CD14-positive monocyte (primary cell): ENCODE measurements at regions not wholly inside any gene's neighbourhood (a gene's known extent, or its start where the extent isn't known, plus 50 kb on each side); places are given as distances from the start of the nearest gene placed in this dataset.

Source experiments
- DNase-seq, 3 donors: peaks; one replicate each; pipeline ENCODE4 v3.0.0-alpha.2; 2011 to 2022
- H2AFZ ChIP-seq: 2 replicates; pipeline ENCODE4 v1.6.0; 2012; ENCODE audit warnings: mild to moderate bottlenecking, low read depth, low read length, inconsistent platforms; ENCODE audit not compliant: insufficient read depth, poor library complexity, severe bottlenecking
- H3K27ac ChIP-seq, 2 donors: 1 replicate in 1 of 2; 2 replicates in 1 of 2; pipeline ENCODE4 v1.5.1; 2012 to 2013; ENCODE audit warnings: low read length in 2 of 2, control low read depth in 1 of 2, inconsistent platforms in 1 of 2, low read depth in 1 of 2, mild to moderate bottlenecking in 1 of 2
- H3K27me3 ChIP-seq, 2 donors: one replicate each; pipeline versions ENCODE4 v1.6.0 to v1.6.1; 2011 to 2013; ENCODE audit warnings: low read length in 2 of 2; ENCODE audit not compliant: control insufficient read depth in 2 of 2, insufficient read depth in 2 of 2
- H3K36me3 ChIP-seq, 2 donors: replicated peaks in 1 of 2; 1 replicate in 1 of 2; 2 replicates in 1 of 2; pipeline versions ENCODE4 v1.5.1 to v1.6.1; 2012 to 2013; ENCODE audit warnings: low read length in 2 of 2, control low read depth in 1 of 2, inconsistent platforms in 1 of 2, mild to moderate bottlenecking in 1 of 2; ENCODE audit not compliant: insufficient read depth in 2 of 2, control insufficient read depth in 1 of 2
- H3K4me1 ChIP-seq, 2 donors: 1 replicate in 1 of 2; 2 replicates in 1 of 2; pipeline versions ENCODE4 v1.5.1 to v1.6.1; 2012 to 2013; ENCODE audit warnings: low read length in 2 of 2, control low read depth in 1 of 2, inconsistent platforms in 1 of 2, mild to moderate bottlenecking in 1 of 2, moderate library complexity in 1 of 2; ENCODE audit not compliant: insufficient read depth in 2 of 2, control insufficient read depth in 1 of 2
- H3K4me2 ChIP-seq: replicated peaks from 2 replicates; pipeline ENCODE3; 2012; ENCODE audit warnings: low read length, moderate library complexity, mild to moderate bottlenecking; ENCODE audit not compliant: poor library complexity, severe bottlenecking; ENCODE audit errors: extremely low read depth
- H3K4me3 ChIP-seq, 3 experiments: fragments of 200-600 bp in 1 of 3; sonication (generic) in 1 of 3; replicated peaks in 1 of 3; 1 replicate in 2 of 3; 2 replicates in 1 of 3; pipeline ENCODE4 v1.5.1; 2011 to 2013; ENCODE audit warnings: low read length in 3 of 3, mild to moderate bottlenecking in 3 of 3, control low read depth in 2 of 3, low read depth in 2 of 3, inconsistent platforms in 1 of 3, moderate library complexity in 1 of 3
- H3K79me2 ChIP-seq: 2 replicates; pipeline ENCODE4 v1.6.0; 2012; ENCODE audit warnings: mild to moderate bottlenecking, control low read depth, inconsistent platforms, low read length, moderate library complexity; ENCODE audit not compliant: insufficient read depth
- H3K9ac ChIP-seq: 2 replicates; pipeline ENCODE4 v1.6.0; 2017; ENCODE audit warnings: low read length, mild to moderate bottlenecking; ENCODE audit not compliant: insufficient read depth, poor library complexity, severe bottlenecking
- H3K9me3 ChIP-seq, 2 donors: replicated peaks in 1 of 2; 1 replicate in 1 of 2; 2 replicates in 1 of 2; pipeline versions ENCODE4 v1.5.1 to v1.6.1; 2012 to 2013; ENCODE audit warnings: low read length in 2 of 2, control low read depth in 1 of 2; ENCODE audit not compliant: control insufficient read depth in 1 of 2, insufficient read depth in 1 of 2
- H4K20me1 ChIP-seq: 2 replicates; pipeline ENCODE4 v1.6.0; 2012; ENCODE audit warnings: mild to moderate bottlenecking, low read length, control low read depth, moderate library complexity; ENCODE audit not compliant: insufficient read depth
- H3K27ac Mint-ChIP-seq, 7 donors: one replicate each; pipeline ENCODE4 v1.8.0; 2020; ENCODE audit warnings: mild to moderate bottlenecking in 7 of 7, mixed read lengths in 7 of 7, moderate library complexity in 6 of 7, inconsistent platforms in 2 of 7
- H3K27me3 Mint-ChIP-seq, 3 donors: one replicate each; pipeline ENCODE4 v1.8.0; 2021 to 2022; ENCODE audit warnings: low read depth in 3 of 3, mild to moderate bottlenecking in 3 of 3, mixed read lengths in 3 of 3, moderate library complexity in 3 of 3, inconsistent platforms in 1 of 3
- H3K36me3 Mint-ChIP-seq, 2 donors: one replicate each; pipeline ENCODE4 v1.8.0; 2020; ENCODE audit warnings: mixed read lengths in 2 of 2, inconsistent platforms in 1 of 2, mild to moderate bottlenecking in 1 of 2
- H3K4me1 Mint-ChIP-seq: one replicate; pipeline ENCODE4 v1.8.0; 2020; ENCODE audit warnings: mild to moderate bottlenecking, mixed read lengths
- H3K4me3 Mint-ChIP-seq, 2 donors: one replicate each; pipeline ENCODE4 v1.8.0; 2020; ENCODE audit warnings: mild to moderate bottlenecking in 2 of 2, mixed read lengths in 2 of 2, moderate library complexity in 1 of 2
- H3K9me3 Mint-ChIP-seq, 7 donors: one replicate each; pipeline ENCODE4 v1.8.0; 2020 to 2022; ENCODE audit warnings: mixed read lengths in 7 of 7, mild to moderate bottlenecking in 6 of 7, moderate library complexity in 6 of 7, inconsistent platforms in 2 of 7
- CTCF ChIP-seq: fragments of 200-600 bp; IDR thresholded peaks from one replicate; pipeline ENCODE4 v1.8.0; 2022; ENCODE audit warnings: antibody characterized with exemption, mild to moderate bottlenecking
- WGBS: methylation state at CpG from one replicate; pipeline ENCODE4 v1.1.5; 2013; ENCODE audit warnings: missing lambda C conversion rate; ENCODE audit not compliant: insufficient coverage; 5-methylcytosine and 5-hydroxymethylcytosine counted together
- intact Hi-C, 2 donors: fragments of 100-400 bp; cut with micrococcal nuclease; formaldehyde crosslinking; loops; one replicate each; pipeline versions ENCODE4 v1.15.0 to v1.15.1; 2023

DNA sequence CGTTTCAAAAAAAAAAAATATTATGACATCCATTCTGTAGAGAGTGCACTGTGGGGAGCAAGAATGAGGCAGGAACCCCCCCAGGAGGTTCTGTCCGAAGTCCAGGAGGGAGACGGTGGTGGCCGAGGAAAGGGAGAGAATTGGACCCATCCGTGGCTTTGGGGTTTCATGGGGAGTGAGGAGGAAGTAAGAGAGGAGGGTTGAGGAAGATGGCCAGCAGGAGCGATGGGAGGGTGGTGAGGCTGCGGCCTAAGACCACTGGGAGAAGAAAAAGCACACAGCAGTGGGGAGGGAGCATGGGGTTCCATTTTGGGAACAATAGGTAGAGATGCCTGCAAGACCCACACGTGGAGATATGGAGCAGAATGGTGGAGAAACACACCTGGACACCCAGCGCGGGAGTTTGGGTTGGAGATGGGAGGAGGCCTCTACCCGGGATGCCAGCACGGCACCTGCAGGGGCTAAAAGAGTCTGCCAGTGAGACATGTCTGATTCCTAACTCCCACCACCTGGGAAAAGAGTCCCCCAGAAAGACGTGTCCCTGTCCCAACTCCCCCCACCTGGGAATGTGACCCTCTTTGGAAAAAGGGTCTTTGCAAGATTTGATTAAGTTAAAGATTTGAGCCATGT lies 72.5 kb upstream of the SHANK2 start:
- WGBS: 89% methylated on average over 7 of the region's 13 CpGs
- Histone ChIP-seq H3K79me2 (no peaks in the 10 kb centered on the region), H3K27me3 (no peaks in the 10 kb centered on the region), H3K27ac (no peak overlapping the region), H3K4me3 (no peak overlapping the region), H3K4me1 (no peaks in the 10 kb centered on the region), H3K36me3 (no peaks in the 10 kb centered on the region), H3K9me3 (peaks cover 0 to 14% of the 10 kb centered on the region in 2 donors), H3K4me2 (no peak overlapping the region), H4K20me1 (no peaks in the 10 kb centered on the region), H2AFZ (no peak overlapping the region), H3K9ac (no peak overlapping the region)
- Mint-ChIP-seq H3K4me3 (no peak overlapping the region), H3K36me3 (no peaks in the 10 kb centered on the region), H3K9me3 (peaks cover 0 to 15% (median 4%) of the 10 kb centered on the region in 7 donors), H3K4me1 (no peaks in the 10 kb centered on the region), H3K27ac (no peak overlapping the region), H3K27me3 (peaks cover 0 to 3% (median 0%) of the 10 kb centered on the region in 3 donors)
- no peak for DNase-seq
- TF ChIP-seq CTCF: no peak
- intact Hi-C loops: no loop called here

DNA sequence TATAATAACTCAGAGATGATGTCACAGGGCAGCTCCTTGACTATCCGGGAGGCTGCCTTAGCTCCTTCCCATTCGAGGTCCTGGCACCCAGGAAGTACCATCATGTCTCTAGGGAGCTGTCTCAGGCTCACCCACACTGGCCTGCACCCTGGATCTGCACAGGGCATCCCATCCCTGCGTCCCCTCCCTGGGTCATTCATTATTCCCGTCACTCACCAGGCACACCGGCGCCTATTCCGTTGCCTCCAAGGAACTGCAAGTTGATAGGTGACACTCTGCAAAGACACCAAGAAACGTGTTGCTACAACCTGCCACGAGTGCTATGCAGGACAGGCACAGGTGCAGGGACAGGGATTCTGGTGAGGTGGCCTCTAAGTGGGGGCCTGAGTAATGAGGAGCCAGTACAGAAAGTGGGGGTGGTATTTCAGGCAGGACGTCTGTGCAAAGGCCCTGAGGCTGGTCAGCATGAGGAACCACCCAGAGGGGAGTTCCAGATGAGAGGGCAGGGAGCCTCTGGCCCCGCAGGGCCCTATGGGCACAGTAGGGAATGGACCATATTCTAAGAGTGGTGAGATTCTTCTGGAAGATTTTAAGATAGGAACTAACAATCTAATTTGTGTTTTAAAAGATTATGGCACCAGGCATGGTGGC lies 71.6 kb upstream of the SHANK2 start:
- no peak for TF ChIP-seq CTCF
- Histone ChIP-seq H3K79me2 (no peaks in the 10 kb centered on the region), H3K9ac (no peak overlapping the region), H4K20me1 (no peaks in the 10 kb centered on the region), H2AFZ (no peak overlapping the region), H3K4me3 (no peak overlapping the region), H3K4me1 (no peaks in the 10 kb centered on the region), H3K36me3 (no peaks in the 10 kb centered on the region), H3K9me3 (peaks cover 0 to 20% of the 10 kb centered on the region in 2 donors), H3K27me3 (no peaks in the 10 kb centered on the region), H3K4me2 (no peak overlapping the region), H3K27ac (no peak overlapping the region)
- Mint-ChIP-seq H3K9me3 (peaks cover 0 to 19% (median 8%) of the 10 kb centered on the region in 7 donors), H3K4me3 (no peak overlapping the region), H3K4me1 (no peaks in the 10 kb centered on the region), H3K27me3 (peaks cover 0 to 3% (median 0%) of the 10 kb centered on the region in 3 donors), H3K36me3 (no peaks in the 10 kb centered on the region), H3K27ac (no peak overlapping the region)
- no peak for DNase-seq
- WGBS: 90% methylated on average over 10 of the region's 11 CpGs
- intact Hi-C loops: no loop called here
